Activated CD4-positive, alpha-beta T cell treated with anti-CD3 and anti-CD28 coated beads for 36 hours (primary cell): ENCODE measurements at regions not wholly inside any gene's neighbourhood (a gene's known extent, or its start where the extent isn't known, plus 50 kb on each side); places are given as distances from the start of the nearest gene placed in this dataset.

ENCODE experiments used
- ATAC-seq: fragments of 200-7000 bp; cut with Tn5 transposase; one replicate; pipeline ENCODE4 v1.10.0; 2021; ENCODE audit warnings: mild to moderate bottlenecking, moderate library complexity
- CTCF ChIA-PET: fragments of 350-600 bp; sonication (Branson Sonifier 250); formaldehyde crosslinking; loops from one replicate; lab custom pipeline; 2021; ENCODE audit warnings: antibody characterized with exemption; lab: Charles Lee
- POLR2A ChIA-PET: fragments of 350-600 bp; sonication (Branson Sonifier 250); formaldehyde crosslinking; loops from one replicate; lab custom pipeline; 2021; ENCODE audit warnings: antibody characterized with exemption, inconsistent platforms; lab: Charles Lee
- DNase-seq: peaks from one replicate; pipeline ENCODE4 v3.0.0-alpha.2; 2020
- H3K27ac Mint-ChIP-seq: one replicate; pipeline ENCODE4 v1.8.0; 2021; ENCODE audit warnings: mixed read lengths
- H3K27me3 Mint-ChIP-seq: one replicate; pipeline ENCODE4 v1.8.0; 2021; ENCODE audit warnings: mixed read lengths
- H3K36me3 Mint-ChIP-seq: one replicate; pipeline ENCODE4 v1.8.0; 2021; ENCODE audit warnings: low read depth, mixed read lengths
- H3K4me1 Mint-ChIP-seq: one replicate; pipeline ENCODE4 v1.8.0; 2021; ENCODE audit warnings: mixed read lengths
- H3K4me3 Mint-ChIP-seq: one replicate; pipeline ENCODE4 v1.8.0; 2021; ENCODE audit warnings: mild to moderate bottlenecking, moderate library complexity, mixed read lengths
- H3K9me3 Mint-ChIP-seq: one replicate; pipeline ENCODE4 v1.8.0; 2021; ENCODE audit warnings: low read depth, mixed read lengths
- intact Hi-C, 2 experiments: fragments of 100-400 bp; cut with DNase I in 1 of 2; cut with micrococcal nuclease in 1 of 2; formaldehyde crosslinking; loops; one replicate each; pipeline versions ENCODE4 v1.14.2 to v1.15.1; 2022 to 2024; cut with DNase I, micrococcal nuclease

- Mint-ChIP-seq H3K27ac (no peak overlapping the region), H3K36me3 (no peaks in the 10 kb centered on the region), H3K4me3 (no peak overlapping the region), H3K27me3 (no peaks in the 10 kb centered on the region), H3K4me1 (no peaks in the 10 kb centered on the region), H3K9me3 (no peaks in the 10 kb centered on the region)
- ATAC-seq (no peak), DNase-seq (no peak)
- ChIA-PET CTCF (no interaction called here), POLR2A (no interaction called here)
- intact Hi-C loops = no loop called here
Observed at GRCh38 chr6:44545224-44545623, 157.7 kb downstream of the CDC5L start.

DNA sequence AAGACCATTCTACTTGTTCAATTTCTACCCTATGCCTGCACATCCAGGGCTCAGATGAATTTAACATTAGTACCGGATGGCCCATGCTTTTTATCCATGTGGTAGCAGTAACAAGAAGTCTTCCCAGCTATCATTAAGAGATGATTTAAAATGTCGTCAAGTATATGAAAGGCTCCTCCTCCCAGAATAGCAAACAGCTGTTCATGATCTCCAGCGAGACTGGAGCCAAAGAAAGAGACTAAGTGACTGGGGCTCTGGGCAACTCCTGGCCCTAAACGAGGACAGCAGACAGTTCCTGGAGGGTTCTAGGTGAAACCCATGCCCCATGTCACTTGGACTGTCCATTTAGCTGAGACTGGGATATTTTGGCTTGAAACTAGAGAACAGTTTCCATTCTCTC is 160.8 kb downstream of the CDC5L start:
- intact Hi-C loops = no loop called here
- POLR2A ChIA-PET = no interaction called here
- no peaks in the 10 kb centered on the region for H3K4me1 Mint-ChIP-seq
- no peaks in the 10 kb centered on the region for H3K9me3 Mint-ChIP-seq
- CTCF ChIA-PET = no interaction called here
- no peak overlapping the region for H3K27ac Mint-ChIP-seq
- no peaks in the 10 kb centered on the region for H3K36me3 Mint-ChIP-seq
- DNase-seq = no peak
- no peaks in the 10 kb centered on the region for H3K27me3 Mint-ChIP-seq
- H3K4me3 Mint-ChIP-seq = no peak overlapping the region
- no peak for ATAC-seq

DNA sequence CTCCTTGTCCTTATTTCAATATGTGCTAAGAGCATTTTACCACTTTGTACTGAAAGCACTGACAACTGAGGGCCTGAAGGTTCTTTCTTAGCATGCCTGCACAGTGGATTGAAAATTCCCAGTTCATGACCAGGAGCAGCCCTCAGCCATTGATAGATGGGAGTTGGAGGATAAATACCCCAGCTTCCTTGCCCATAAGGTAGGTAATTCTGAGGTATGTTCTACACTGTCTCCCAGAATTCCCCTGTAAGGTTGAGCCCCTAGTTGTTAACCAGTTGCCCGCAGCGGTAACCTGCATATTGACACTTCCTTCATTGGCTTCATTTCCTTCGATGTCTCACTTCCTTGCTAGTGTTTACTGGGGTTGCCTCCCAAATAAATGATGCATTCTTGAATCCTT is 162.0 kb downstream of the CDC5L start:
- H3K4me1 Mint-ChIP-seq = no peaks in the 10 kb centered on the region
- CTCF ChIA-PET = interaction anchor here (0.6 to 0.8 kb wide), 2 partner anchors 237 to 1018 kb away, joined by 3 read pairs; no protein-coding TSS in a partner anchor
- intact Hi-C loops = no loop called here
- ATAC-seq (no peak), DNase-seq (no peak)
- no peaks in the 10 kb centered on the region for H3K27me3 Mint-ChIP-seq
- H3K27ac Mint-ChIP-seq = no peak overlapping the region
- no peaks in the 10 kb centered on the region for H3K9me3 Mint-ChIP-seq
- H3K4me3 Mint-ChIP-seq = no peak overlapping the region
- POLR2A ChIA-PET = no interaction called here
- H3K36me3 Mint-ChIP-seq = no peaks in the 10 kb centered on the region

DNA sequence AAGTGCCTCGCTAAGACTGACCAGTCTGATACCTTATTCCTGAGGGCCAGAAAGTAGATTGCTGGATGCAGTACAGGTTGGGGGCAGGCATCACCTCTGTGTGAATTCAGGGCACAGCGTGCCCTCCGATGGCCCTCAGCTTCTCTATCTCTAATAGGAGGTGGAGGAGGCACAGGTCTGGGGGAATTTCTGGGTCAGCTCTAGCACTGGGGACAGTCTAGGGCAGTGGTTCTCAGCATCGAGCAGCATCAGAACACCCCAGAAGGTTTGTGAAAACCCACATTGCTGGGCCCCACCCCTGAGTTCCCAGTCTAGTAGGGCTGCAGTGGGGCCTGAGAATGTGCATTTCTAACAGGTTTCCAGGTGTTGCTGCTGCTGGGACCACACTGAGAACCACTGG is 166.7 kb downstream of the CDC5L start:
- DNase-seq (no peak), ATAC-seq (no peak)
- POLR2A ChIA-PET = no interaction called here
- CTCF ChIA-PET = no interaction called here
- H3K9me3 Mint-ChIP-seq = no peaks in the 10 kb centered on the region
- no peaks in the 10 kb centered on the region for H3K36me3 Mint-ChIP-seq
- intact Hi-C loops = loop anchor here in 1 of 2 experiments (10.0 kb wide), 1 partner anchor 79 kb away; no protein-coding TSS in a partner anchor
- H3K27ac Mint-ChIP-seq = no peak overlapping the region
- H3K4me1 Mint-ChIP-seq = no peaks in the 10 kb centered on the region
- H3K4me3 Mint-ChIP-seq = no peak overlapping the region
- peaks cover 12% of the 10 kb centered on the region for H3K27me3 Mint-ChIP-seq

GRCh38 chr6:44554861-44555260 is 167.4 kb downstream of the CDC5L start:
- no peak for DNase-seq
- Mint-ChIP-seq H3K36me3 (no peaks in the 10 kb centered on the region), H3K4me1 (no peaks in the 10 kb centered on the region), H3K4me3 (no peak overlapping the region), H3K27ac (no peak overlapping the region), H3K27me3 (peaks cover 13% of the 10 kb centered on the region), H3K9me3 (no peaks in the 10 kb centered on the region)
- CTCF ChIA-PET = no interaction called here
- no peak for ATAC-seq
- intact Hi-C loops = loop anchor here in 1 of 2 experiments (10.0 kb wide), 1 partner anchor 80 kb away; no protein-coding TSS in a partner anchor
- POLR2A ChIA-PET = no interaction called here

DNA sequence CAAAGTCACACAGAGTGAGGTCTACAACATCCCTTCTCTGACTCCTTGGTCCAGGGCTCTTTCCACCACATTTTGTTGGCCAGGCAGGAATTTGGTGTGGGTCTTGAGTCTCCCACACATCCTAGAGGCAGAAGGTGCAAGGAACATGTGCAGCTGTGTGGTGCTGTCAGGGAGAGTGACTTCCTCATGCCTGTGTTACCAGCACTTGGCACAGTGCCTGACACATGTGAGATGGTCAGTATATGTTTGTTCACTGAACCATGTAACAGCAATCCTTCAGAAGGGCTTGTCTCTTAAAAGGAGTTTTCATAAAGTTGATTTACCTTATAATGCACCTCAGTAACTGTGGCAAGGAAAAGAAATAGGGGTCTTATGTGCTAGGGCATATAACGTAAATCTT is 168.5 kb downstream of the CDC5L start:
- H3K36me3 Mint-ChIP-seq = no peaks in the 10 kb centered on the region
- H3K9me3 Mint-ChIP-seq = no peaks in the 10 kb centered on the region
- H3K27ac Mint-ChIP-seq = no peak overlapping the region
- H3K4me3 Mint-ChIP-seq = no peak overlapping the region
- ChIA-PET CTCF (interaction anchor here (1.3 kb wide), 1 partner anchor 80 kb away, joined by 3 read pairs; no protein-coding TSS in a partner anchor), POLR2A (no interaction called here)
- DNase-seq (no peak), ATAC-seq (no peak)
- intact Hi-C loops = loop anchor here in 1 of 2 experiments (10.0 kb wide), 1 partner anchor 81 kb away; no protein-coding TSS in a partner anchor
- H3K27me3 Mint-ChIP-seq = peaks cover 19% of the 10 kb centered on the region
- no peaks in the 10 kb centered on the region for H3K4me1 Mint-ChIP-seq

GRCh38 chr6:44558024-44558831 is 170.7 kb downstream of the CDC5L start:
- DNase-seq (no peak), ATAC-seq (no peak)
- intact Hi-C loops = loop anchor here in 1 of 2 experiments (10.0 kb wide), 1 partner anchor 83 kb away; no protein-coding TSS in a partner anchor
- Mint-ChIP-seq H3K27me3 (peaks cover 27% of the 10 kb centered on the region), H3K36me3 (no peaks in the 10 kb centered on the region), H3K4me3 (no peak overlapping the region), H3K9me3 (no peaks in the 10 kb centered on the region), H3K27ac (no peak overlapping the region), H3K4me1 (peaks cover 4% of the 10 kb centered on the region)
- CTCF ChIA-PET = no interaction called here
- POLR2A ChIA-PET = no interaction called here

- Mint-ChIP-seq H3K36me3 (no peaks in the 10 kb centered on the region), H3K4me1 (peaks cover 4% of the 10 kb centered on the region), H3K4me3 (no peak overlapping the region), H3K27ac (no peak overlapping the region), H3K27me3 (peaks cover 27% of the 10 kb centered on the region), H3K9me3 (no peaks in the 10 kb centered on the region)
- CTCF ChIA-PET = interaction anchor here (0.6 to 0.8 kb wide), 2 partner anchors 17 to 83 kb away, joined by 3 to 4 read pairs; no protein-coding TSS in a partner anchor
- POLR2A ChIA-PET = no interaction called here
- DNase-seq (no peak), ATAC-seq (no peak)
- intact Hi-C loops = loop anchor here in 1 of 2 experiments (10.0 kb wide), 1 partner anchor 84 kb away; no protein-coding TSS in a partner anchor
Observed at GRCh38 chr6:44558832-44559251, 171.3 kb downstream of the CDC5L start.

DNA sequence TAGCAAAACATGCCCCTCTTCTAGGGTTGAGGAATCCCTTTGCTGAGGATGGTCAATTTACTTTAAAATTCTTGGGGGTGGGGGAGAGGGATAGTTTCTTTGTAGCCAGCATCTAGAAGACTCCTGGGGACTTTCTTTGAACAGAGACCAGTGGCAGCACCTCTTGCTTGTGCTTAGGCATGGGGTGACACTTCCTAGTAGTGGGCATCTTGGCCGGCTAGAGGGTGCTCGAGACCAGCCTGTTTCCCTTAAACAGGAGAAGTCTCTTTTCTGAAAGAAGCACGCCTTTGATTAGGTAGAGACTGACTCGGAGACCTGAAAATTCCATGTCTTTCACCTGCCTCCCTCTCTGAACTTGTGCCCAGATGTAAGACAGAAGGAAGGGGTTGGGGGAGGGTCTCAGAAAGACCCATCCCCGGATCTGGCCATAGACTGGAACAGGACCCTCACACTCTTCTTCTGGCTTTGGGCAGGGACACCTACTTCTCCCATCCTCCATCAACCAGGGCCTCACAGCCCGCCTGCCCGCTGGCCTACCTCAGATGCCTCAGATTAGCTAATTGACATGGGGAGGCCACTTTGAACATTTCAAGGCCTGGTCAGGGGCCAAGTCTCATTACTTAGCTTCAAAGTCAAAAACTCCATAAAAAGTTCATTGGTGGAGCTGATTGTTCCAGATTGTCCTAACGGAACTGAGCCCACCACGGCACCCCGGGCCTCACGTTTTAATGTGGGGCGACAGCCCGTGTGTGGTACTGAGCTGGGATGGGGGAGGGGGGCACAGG is 172.2 kb downstream of the CDC5L start:
- POLR2A ChIA-PET = no interaction called here
- intact Hi-C loops = loop anchor here in 1 of 2 experiments (10.0 kb wide), 1 partner anchor 85 kb away; no protein-coding TSS in a partner anchor
- Mint-ChIP-seq H3K27me3 (peaks cover 26% of the 10 kb centered on the region), H3K27ac (no peak overlapping the region), H3K4me1 (peaks cover 4% of the 10 kb centered on the region), H3K4me3 (no peak overlapping the region), H3K9me3 (no peaks in the 10 kb centered on the region), H3K36me3 (no peaks in the 10 kb centered on the region)
- no peak for DNase-seq
- ATAC-seq = no peak
- CTCF ChIA-PET = interaction anchor here (0.6 to 0.8 kb wide), 2 partner anchors 17 to 84 kb away, joined by 3 to 4 read pairs; no protein-coding TSS in a partner anchor

GRCh38 chr6:44560458-44561059 is 173.1 kb downstream of the CDC5L start:
- Mint-ChIP-seq H3K4me3 (no peak overlapping the region), H3K27me3 (peaks cover 25% of the 10 kb centered on the region), H3K4me1 (peaks cover 4% of the 10 kb centered on the region), H3K9me3 (no peaks in the 10 kb centered on the region), H3K27ac (no peak overlapping the region), H3K36me3 (no peaks in the 10 kb centered on the region)
- DNase-seq = no peak
- ChIA-PET POLR2A (interaction anchor here (0.6 kb wide), 1 partner anchor 19 kb away, joined by 3 read pairs; no protein-coding TSS in a partner anchor), CTCF (interaction anchor here (1.2 to 1.8 kb wide), 2 partner anchors 32 to 85 kb away, joined by 4 to 9 read pairs; no protein-coding TSS in a partner anchor)
- no peak for ATAC-seq
- intact Hi-C loops = no loop called here
